ENCODE measurements at regions not wholly inside any gene's neighbourhood (a gene's known extent, or its start where the extent isn't known, plus 50 kb on each side); places are given as distances from the start of the nearest gene placed in this dataset.
"Not testable (repeated sequence)": the region's sequence is repeated elsewhere in the genome, so short reads cannot be mapped to it uniquely, and the experiment has no call there.

GRCh38 chr9:81069038-81069795 is 620.1 kb downstream of the TLE1 start:
- DNase-seq, result no peak

DNA sequence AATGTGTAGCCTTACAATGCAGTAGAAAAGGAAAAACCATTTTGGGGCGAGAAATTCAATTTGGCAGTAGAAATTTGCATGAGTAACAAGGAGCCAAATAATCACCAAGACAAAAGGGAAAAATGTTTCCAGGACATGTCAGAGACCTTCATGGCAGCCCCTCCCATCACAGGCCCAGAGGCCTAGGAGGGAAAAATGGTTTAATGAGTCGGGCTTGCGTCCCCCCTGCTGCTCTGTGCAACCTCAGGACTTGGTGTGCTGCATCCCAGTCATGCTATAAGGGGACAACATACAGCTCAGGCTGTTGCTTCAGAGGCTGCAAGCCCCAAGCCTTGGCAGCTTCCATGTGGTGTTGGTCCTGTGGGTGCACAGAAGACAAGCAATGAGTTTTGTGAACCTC is 626.4 kb downstream of the TLE1 start:
- not testable (repeated sequence) for DNase-seq

GRCh38 chr9:81058782-81059181 is 630.6 kb downstream of the TLE1 start:
- DNase-seq, result no peak

GRCh38 chr9:81053298-81054025 is 635.9 kb downstream of the TLE1 start:
- no peak for DNase-seq

GRCh38 chr9:81052846-81053245 is 636.5 kb downstream of the TLE1 start:
- DNase-seq, result no peak

- DNase-seq, result no peak
Measured at GRCh38 chr9:81047280-81047679, 642.1 kb downstream of the TLE1 start.

- no peak for DNase-seq
Measured at GRCh38 chr9:81045658-81046057, 643.7 kb downstream of the TLE1 start.

- no peak for DNase-seq
Measured at GRCh38 chr9:81037889-81038288, 651.5 kb downstream of the TLE1 start.

DNA sequence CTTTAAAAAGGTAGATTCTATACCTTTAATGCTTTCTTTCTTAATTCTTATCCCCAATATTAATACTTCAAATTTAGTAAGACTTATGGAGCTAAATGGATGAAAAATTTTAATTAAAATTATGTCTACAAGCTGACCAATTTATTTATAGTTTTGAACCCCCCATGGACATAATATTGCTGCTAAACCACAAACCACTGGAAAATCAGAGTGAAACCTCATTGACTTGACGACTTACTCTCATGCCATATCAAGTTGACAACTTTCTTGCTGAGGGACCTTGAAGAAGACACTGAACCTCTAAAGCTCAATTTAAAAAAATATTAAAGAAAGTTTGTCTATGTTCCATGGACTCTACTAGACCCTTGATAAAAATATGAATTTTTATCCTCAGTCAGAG is 653.7 kb downstream of the TLE1 start:
- DNase-seq, result no peak

DNA sequence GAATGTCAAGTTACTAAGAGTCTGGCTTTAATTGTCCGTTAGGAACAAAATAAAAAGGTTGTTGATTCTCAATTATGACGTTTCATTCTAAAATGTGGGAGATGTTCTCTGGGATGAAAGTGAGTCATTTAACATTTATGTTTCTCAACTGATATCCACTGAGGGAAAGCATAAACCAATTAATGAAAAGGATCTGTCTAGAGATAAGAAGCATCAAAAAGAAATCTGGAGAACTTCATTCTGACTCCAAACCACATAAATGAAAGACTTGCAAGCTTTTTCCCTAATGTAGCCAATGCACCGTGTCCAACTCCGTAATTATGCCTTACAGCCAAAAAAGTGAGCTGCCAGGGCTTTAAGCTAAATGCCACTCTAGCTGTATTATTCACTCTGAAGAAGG is 654.2 kb downstream of the TLE1 start:
- DNase-seq, result no peak

DNA sequence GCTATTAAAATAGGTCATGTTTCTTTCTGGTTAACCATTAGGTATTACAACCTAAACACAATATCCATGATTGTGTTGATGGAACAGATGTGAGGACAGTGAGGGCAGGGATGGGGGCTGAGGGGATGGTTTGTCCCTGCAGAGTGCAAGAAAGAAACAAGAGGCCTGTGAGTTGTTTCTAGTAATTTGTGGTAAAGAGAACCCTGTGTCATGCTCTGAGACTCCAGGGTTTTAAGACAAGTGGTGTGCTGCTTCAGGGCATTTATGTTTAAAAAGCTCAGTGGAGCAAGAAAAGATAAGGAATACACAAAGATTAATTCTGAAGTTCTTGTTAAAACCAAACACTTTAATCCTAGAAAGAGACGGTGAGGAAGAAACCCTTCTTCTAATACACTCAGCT is 656.5 kb downstream of the TLE1 start:
- DNase-seq, result peak; percentile 28

DNA sequence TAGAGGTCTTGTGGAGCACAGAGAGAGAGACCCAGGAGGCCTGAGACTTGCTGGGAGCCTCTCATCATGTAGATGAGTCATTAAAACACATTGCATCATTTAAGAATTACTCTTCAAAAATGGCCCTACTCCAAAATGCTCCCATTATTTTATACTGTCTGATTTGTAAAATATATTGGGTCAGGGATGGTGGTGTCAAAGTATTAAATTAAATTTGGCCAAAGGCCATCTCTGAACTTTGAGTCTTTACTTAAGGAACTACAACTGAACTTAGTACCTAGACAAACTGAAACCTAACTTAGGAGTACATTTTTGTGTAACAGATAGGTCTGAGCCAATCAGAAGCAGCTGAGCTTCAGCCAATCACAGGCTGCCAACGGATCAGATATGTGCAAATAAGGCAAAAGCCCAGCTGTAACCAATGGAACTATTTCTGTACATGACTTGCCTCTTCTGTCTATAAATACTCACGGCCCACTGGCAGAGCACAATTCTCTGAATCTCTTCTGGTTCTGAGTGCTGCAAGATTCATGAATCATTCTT is 657.2 kb downstream of the TLE1 start:
- DNase-seq, result no peak

DNA sequence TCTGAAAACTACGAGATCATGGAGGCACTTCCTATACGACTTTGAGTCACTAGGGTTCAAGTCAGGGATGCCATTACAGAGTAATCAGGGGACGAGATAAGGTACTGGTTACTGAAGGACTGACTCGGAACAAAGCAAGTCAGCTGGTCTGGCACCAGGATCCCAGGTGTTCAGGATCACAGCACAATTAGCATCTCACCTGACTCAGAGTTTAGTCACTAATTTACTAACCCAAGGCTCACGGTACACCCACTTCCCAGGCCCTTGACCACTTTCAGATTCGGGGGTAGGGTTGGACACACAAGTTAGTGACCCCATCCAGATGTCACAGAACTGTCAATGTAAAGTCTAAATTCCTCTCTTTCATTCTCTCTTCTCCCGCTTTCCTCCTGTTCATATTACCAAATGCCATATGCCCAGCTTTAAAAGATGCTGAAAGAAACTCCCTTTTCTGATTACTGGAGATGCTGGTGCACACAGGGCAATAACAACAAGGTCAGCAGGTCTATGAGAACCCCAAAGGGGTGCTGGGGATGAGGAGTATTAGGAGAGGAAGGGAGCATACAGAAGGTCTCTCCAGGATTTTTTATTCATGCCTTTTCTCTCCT is 657.8 kb downstream of the TLE1 start:
- no peak for DNase-seq

GRCh38 chr9:81030027-81030426 is 659.3 kb downstream of the TLE1 start:
- DNase-seq, result no peak

- DNase-seq, result no peak
Measured at GRCh38 chr9:81028504-81028903, 660.8 kb downstream of the TLE1 start.

DNA sequence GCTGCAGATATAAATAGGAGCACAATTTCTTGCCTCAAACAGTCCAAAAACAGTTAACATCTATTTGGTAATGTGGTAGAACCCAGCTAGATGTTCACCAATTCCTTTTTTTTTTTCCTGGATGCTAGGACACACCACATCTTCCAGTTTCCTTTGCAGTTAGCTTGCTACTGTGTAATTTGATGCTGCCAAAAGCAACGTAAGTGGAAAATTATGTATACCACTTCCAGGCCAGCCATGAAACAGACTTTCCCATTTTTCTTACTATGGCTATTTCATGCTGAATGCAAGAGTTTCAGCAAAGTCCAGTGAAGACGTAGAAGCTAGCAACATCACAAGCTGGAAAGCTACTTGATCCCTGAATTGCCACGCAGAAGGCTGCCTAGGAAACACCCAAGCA is 667.2 kb downstream of the TLE1 start:
- DNase-seq, result no peak

GRCh38 chr9:81014945-81015344 is 674.4 kb downstream of the TLE1 start:
- not testable (repeated sequence) for DNase-seq

DNA sequence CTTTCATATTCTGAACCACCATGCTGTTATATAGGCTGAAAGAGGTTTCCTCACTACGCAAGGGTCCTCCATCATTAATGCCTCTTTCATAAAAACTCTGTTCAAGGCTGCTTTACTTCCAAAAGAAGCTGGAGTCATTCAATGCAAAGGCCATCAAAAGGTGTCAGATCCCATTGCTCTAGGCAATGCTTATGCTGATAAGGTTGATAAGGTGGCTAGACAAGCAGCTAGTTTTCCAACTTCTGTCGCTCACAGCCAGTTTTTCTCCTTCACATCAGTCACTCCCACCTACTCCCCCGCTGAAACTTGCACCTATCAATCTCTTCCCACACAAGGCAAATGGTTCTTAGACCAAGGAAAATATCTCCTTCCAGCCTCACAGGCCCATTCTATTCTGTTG is 676.2 kb downstream of the TLE1 start:
- not testable (repeated sequence) for DNase-seq

- DNase-seq, result no peak
Measured at GRCh38 chr9:81002906-81003305, 686.4 kb downstream of the TLE1 start.

DNA sequence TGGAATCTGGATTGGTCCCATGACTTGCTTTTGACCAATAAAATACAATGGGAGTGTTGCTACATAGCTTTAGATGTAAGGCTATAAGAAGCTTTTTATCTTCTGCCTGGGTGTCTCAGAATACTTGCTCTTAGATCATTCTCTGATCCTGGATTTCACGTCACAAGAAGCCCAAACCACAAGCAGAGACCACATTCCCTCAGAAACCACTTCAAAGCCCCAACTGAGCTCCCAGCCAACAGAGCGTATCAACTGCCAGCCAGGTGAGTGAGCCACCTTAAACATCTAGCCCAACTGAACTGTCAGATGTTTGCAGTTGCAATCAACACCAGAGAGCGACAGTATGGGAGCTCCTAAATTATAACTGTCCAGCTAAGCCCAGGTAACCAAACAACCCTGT is 687.1 kb downstream of the TLE1 start:
- no peak for DNase-seq

DNA sequence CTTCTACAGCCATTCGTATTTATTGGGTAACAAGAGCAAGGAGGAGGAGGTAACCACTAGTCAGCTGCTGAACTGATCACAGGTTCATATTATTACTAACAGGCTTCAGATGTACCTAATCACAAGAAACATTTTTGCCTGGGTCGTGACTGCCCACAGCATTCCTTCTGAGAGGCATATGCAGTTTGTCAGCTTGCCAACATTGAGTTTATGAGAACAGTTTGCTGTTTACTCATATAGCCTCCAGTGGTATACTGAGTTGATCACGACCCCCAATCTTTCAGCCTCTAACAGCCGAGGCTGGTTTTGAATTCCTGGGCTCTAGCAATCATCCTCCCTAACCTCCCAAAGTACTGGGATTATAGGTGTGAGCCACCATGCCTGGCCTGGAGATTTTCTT is 693.6 kb downstream of the TLE1 start:
- DNase-seq, result no peak

DNA sequence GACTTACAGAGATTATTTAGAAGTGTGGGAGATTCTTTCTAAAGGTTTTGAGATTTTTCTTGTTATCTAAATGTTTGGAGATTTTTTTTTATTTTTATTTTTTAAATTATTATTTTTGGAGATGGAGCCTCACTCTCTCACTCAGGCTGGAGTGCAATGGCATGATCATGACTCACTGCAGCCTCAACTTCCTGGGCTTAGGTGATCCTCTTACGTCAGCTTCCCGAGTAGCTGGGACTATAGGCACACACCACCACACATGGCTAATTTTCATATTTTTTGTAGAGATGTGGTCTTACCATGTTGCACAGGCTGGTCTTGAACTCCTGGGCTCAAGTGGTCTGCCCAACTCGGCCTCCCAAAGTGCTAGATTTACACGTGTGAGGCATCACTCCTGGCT is 694.5 kb downstream of the TLE1 start:
- DNase-seq, result no peak

- not testable (repeated sequence) for DNase-seq
Measured at GRCh38 chr9:80985595-80985994, 703.8 kb downstream of the TLE1 start.

- peak; percentile 72 for DNase-seq
Measured at GRCh38 chr9:80976403-80976802, 712.9 kb downstream of the TLE1 start.
